Activated CD8-positive, alpha-beta memory T cell treated with anti-CD3 and anti-CD28 coated beads, Interleukin-2, amount 50 U/mL, for 24 hours (primary cell): ENCODE measurements at regions not wholly inside any gene's neighbourhood (a gene's known extent, or its start where the extent isn't known, plus 50 kb on each side); places are given as distances from the start of the nearest gene placed in this dataset.
"Not testable (repeated sequence)": the region's sequence is repeated elsewhere in the genome, so short reads cannot be mapped to it uniquely, and the experiment has no call there.

Source experiments
- DNase-seq: peaks from one replicate; pipeline ENCODE4 v3.0.0-alpha.2; 2020; ENCODE audit errors: extremely low read depth

GRCh38 chr10:131017566-131018285, 293.8 kb downstream of the TCERG1L start:
- no peak for DNase-seq

DNA sequence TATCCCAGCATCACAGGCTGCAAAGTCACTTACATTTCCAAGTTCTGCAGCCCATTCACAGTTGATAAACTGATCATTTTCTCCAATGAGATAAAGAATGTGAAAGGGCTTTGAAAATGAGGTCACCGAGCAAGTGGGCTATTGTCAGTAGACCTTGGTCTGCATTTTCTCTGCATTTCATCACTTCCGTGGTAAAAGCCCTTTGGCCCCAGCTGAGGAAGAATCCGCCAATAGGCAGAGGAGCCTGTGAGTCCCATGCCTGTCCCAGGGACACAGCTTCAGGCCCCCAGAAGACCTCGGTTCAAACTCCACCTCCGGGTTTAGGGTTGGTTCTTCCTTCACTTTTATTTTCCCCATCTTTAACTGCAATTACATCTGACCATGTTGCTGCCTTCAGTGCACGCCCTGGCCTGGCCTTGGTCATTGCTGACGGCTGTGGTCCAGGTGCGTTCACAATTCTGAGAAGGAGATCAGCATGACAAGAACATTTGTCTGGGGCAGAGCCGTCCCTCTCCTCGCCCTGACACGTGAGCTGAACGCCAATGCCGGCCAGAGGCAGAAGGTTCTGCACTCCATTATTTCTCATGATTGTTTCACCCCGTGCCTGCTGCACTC, 292.5 kb downstream of the TCERG1L start:
- DNase-seq, result no peak

GRCh38 chr10:131019696-131020095, 291.8 kb downstream of the TCERG1L start:
- DNase-seq, result no peak

DNA sequence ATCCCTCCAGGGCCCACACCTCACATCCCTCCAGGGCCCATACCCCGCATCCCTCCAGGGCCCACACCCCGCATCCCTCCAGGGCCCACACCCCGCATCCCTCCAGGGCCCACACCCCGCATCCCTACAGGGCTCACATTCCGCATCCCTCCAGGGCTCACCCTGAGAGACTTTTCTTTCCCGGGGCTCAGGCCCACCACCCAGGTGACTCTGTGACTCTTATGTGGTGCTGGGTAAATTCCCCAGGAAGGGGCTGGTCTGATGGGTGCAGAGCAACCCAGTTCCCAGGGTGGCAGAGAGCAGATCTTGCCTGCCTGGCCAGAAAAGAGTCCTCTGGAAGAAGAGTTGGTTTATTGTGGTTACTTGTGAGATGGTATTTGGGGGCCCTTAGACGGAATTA, 290.7 kb downstream of the TCERG1L start:
- DNase-seq, result no peak

DNA sequence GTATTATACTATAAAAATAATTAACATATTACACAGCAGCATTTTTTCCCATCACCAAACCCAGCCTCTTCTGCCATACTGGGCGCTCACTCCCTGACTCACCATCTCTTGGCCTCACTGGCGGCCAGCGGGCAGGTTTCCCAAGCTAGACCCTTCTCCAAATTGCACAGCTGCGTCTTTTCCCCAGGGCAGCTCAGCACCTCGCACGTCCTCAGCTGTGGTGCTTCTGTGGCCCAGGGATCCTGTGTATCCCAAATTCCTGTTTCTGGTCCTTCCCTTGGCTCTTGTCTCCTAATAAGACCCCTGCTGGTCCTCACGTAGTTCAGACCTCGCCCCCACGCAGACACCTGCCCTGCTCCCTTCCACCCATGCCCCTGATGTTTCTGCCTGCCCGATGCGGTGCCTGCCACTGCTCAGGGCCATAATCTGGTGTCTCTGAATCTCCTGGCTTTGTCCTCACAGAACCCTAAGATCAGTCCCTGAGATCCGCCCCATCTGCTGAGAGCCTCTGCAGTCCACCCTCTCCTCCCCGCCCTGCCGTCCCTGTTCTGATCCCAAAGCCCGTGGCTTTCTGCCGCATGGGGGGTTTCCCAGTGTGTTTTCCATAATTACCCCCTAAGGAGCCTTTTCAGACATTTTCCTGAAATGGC, 290.1 kb downstream of the TCERG1L start:
- no peak for DNase-seq

DNA sequence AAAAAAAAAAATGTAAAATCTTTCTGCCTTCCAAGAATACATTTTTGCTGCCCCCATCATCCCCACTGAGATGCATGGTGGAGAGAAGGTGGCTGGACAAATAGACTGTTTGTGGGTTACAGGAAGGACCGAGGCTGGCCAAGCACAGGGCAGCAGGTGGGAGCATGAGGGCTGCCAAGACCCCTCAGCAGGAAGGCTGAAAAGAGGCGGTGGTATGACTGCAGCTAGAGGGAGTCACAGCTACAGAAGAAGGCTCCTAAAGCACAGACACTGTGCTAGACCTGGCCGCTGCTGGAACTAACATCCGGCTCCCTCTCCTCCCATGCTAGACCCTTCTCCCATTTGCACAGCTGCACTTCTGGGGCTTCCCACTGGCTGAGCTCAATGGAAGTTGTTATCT, 289.6 kb downstream of the TCERG1L start:
- no peak for DNase-seq

DNA sequence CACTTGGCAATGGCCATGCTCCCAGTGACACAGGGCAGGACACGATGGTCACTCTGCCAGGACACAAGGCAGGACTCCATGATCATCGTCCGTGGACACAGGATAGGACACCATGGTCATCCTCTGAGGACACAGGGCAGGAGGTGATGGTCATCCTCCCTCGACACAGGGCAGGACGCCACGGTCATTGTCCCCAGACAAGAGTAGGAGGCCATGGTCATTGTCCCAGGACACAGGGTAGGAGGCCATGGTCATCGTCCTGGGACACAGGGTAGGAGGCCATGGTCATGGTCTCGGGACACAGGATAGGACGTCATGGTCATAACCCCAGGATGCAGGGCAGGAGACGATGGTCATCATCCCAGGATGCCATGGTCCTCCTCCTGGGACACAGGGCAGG, 289.2 kb downstream of the TCERG1L start:
- no peak for DNase-seq

DNA sequence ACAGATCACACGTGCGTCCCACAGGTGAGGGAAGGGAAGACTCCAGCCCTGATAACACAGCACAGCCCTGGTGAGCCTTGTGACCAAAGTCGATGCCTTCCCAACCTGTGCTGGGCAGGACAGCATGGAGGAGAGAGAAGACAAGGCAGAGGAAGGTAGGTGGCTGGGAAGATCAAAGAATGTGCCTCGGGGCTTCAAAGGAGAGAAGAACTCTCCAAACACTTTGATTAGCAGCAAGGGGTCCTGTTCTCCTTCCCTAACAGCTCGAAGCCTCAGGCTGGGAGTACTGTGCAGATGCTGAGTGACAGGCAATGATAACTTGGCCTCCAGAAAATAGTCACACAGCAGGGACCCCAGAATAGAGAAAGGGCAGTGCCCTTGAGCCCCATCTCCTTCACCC, 288.5 kb downstream of the TCERG1L start:
- no peak for DNase-seq

DNA sequence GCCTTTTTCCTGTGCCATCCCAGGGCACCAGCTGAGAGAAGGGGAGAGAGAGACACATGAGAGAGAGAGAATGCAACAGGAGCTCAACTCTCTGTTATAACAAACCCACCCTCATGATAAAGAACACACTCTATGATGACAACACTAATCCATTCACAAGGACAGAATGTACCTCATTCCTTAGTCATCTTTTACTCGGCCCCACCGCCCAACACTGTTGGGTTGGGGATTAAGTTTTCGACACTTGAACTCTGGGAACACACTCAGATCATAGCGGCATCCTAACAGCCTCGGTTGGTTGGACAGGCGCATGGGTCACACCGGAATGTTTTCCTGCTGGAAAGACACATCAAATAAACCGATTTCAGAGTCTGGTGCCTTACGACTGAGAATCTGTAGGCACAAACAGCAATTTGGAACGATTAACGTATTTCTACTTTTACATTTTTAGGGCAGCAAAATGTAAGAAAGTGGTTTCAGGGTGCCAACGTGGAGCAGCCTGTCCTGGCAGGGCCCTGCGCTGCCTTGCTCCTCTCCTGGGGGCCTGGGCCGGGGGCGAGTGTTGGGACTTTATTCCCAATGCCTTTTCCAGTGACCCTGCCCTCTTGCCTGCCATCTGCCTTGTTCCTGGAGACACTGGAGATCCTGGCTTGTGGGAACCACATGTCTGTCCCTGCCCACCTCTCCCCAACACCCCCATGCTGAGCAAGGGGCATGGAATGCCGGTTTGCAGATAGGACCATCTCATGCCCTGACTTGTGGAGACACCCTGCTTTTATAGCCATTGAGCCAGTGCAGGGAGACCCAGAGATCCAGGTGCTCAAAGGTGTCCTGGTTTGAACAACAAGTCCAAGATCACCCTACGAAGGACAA, 287.0 kb downstream of the TCERG1L start:
- DNase-seq, result no peak

- no peak for DNase-seq
Measured at GRCh38 chr10:131025333-131025732, 286.2 kb downstream of the TCERG1L start.

GRCh38 chr10:131027256-131027655, 284.3 kb downstream of the TCERG1L start:
- DNase-seq, result no peak

- no peak for DNase-seq
Measured at GRCh38 chr10:131031346-131031745, 280.2 kb downstream of the TCERG1L start.

- no peak for DNase-seq
Measured at GRCh38 chr10:131032329-131033165, 279.0 kb downstream of the TCERG1L start.

DNA sequence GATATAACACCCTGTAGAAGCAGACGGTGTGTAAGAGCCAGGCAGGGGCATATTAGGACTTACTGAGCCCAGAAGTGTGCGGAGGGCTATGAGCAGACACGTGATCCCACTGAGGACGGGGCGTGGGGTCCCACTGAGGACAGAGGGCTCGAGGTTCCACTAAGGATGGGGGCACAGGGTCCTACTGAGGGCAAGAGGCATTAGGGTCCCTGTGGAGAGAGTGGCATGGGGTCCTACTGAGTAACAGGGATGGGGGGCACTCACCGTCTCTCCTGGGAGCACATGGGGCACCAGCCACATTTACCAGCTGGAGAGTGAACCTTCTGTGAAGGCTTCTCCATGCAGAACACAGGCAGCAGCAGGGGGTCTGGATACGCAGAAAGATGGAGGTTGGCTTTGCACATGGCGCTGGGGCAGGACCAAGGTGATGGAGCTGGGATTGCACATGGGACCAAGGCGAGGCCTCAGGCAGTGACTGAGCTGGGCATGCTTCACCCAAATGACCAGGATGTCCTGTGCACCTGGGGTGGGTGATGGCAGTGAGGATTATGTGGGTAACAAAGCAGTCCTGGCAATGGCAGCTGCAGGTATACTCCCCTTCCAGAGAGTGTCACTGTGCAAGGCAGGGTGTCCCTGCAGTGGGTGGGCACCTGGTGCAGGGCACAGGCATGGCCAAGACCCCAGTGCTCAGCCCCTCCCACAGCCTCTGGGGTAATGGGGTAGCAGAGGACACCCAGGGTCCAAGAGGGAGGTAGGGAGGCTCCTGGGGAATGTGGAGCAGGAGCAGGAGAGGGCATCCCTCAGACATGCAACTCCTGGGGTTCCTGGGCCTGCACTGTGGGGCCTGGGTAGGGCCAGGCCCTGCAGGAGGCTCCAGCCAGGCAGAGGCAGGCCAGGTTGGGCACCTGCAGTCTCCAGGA, 278.1 kb downstream of the TCERG1L start:
- DNase-seq, result no peak

- DNase-seq, result no peak
Measured at GRCh38 chr10:131034451-131034850, 277.1 kb downstream of the TCERG1L start.

DNA sequence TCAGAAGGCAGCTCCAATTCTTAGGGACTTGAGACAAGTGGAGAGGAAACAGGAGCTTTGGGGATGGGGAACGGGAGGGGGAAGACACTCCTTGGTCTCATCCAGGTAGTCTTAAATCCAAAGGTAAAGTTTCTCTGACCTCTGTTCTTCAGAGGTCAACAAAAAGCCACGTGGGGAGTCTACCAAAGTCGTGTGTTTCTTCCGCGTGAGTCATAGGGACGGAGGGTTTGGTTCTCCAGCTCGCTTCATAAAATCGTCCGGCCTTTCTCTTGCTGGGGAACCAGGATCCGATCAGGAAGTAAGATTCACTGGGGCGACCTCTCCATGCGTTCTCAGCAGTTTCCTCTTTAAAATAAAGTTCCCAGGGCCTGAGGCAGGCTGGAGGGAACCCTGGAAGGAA, 275.7 kb downstream of the TCERG1L start:
- DNase-seq, result no peak

- no peak for DNase-seq
Measured at GRCh38 chr10:131038056-131038455, 273.5 kb downstream of the TCERG1L start.

GRCh38 chr10:131041031-131041430, 270.5 kb downstream of the TCERG1L start:
- DNase-seq, result no peak

GRCh38 chr10:131041441-131041840, 270.1 kb downstream of the TCERG1L start:
- no peak for DNase-seq

- not testable (repeated sequence) for DNase-seq
Measured at GRCh38 chr10:131042015-131042414, 269.5 kb downstream of the TCERG1L start.
